Adrenal gland (tissue), 5 donors: ENCODE measurements at regions not wholly inside any gene's neighbourhood (a gene's known extent, or its start where the extent isn't known, plus 50 kb on each side); places are given as distances from the start of the nearest gene placed in this dataset.

ENCODE experiments used
- POLR2A ChIP-seq, 2 donors: fragments of 450-650 bp; IDR thresholded peaks; one replicate each; pipeline ENCODE4 v1.6.1; 2017; ENCODE audit warnings: antibody characterized with exemption in 2 of 2, mild to moderate bottlenecking in 2 of 2, moderate library complexity in 1 of 2
- TF ChIP-seq, protein P1 (sequence below), 6 experiments: fragments of 450-650 bp in 4 of 6; fragments of 200-600 bp in 2 of 6; sonication (generic) in 1 of 6; IDR thresholded peaks; 1 replicate in 5 of 6; 2 replicates in 1 of 6; pipeline versions ENCODE4 v1.5.1 to v1.8.0; 2016 to 2021; ENCODE audit warnings: antibody characterized with exemption in 6 of 6, mild to moderate bottlenecking in 2 of 6, moderate library complexity in 1 of 6
- donor health status: DM: no; HTN: no; CAD: no.

DNA sequence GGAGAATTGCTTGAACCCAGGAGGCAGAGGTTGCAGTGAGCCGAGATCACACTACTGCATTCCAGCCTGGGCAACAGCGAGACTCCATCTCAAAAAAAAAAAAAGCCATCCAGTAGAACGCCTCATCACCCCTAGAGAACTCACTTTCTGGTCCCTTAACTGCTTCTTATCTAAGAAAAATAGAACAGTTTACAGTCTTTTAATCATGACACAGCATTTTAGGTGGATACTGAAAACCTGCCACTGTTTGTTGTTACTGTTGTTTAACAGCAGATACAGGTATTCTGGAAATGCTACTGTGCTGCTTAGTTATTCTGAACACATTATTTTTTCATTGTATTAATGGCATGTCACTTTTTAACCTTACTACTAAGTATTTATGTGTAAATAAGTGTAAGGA lies 624.3 kb upstream of the GHITM start:
- TF ChIP-seq, protein P1, sequence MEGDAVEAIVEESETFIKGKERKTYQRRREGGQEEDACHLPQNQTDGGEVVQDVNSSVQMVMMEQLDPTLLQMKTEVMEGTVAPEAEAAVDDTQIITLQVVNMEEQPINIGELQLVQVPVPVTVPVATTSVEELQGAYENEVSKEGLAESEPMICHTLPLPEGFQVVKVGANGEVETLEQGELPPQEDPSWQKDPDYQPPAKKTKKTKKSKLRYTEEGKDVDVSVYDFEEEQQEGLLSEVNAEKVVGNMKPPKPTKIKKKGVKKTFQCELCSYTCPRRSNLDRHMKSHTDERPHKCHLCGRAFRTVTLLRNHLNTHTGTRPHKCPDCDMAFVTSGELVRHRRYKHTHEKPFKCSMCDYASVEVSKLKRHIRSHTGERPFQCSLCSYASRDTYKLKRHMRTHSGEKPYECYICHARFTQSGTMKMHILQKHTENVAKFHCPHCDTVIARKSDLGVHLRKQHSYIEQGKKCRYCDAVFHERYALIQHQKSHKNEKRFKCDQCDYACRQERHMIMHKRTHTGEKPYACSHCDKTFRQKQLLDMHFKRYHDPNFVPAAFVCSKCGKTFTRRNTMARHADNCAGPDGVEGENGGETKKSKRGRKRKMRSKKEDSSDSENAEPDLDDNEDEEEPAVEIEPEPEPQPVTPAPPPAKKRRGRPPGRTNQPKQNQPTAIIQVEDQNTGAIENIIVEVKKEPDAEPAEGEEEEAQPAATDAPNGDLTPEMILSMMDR (IDR thresholded peaks at IDR 0.05): no peak
- no peak for TF ChIP-seq POLR2A (IDR thresholded peaks at IDR 0.05)
